Fibroblast of pulmonary artery (primary cell): ENCODE measurements at regions not wholly inside any gene's neighbourhood (a gene's known extent, or its start where the extent isn't known, plus 50 kb on each side); places are given as distances from the start of the nearest gene placed in this dataset.

ENCODE experiments used
- DNase-seq: peaks from one replicate; pipeline ENCODE4 v3.0.0-alpha.2; 2010; ENCODE audit warnings: low read depth
- H3K4me3 ChIP-seq: replicated peaks from 2 replicates; pipeline ENCODE4 v1.5.1; 2011; ENCODE audit warnings: low read depth, mild to moderate bottlenecking, control low read depth, low read length, moderate library complexity
- TF ChIP-seq, protein P1 (sequence below): IDR thresholded peaks from 2 replicates; pipeline ENCODE4 v1.5.1; 2011; ENCODE audit warnings: mild to moderate bottlenecking, control low read depth, low read length, inconsistent platforms; ENCODE audit errors: missing control alignments

DNA sequence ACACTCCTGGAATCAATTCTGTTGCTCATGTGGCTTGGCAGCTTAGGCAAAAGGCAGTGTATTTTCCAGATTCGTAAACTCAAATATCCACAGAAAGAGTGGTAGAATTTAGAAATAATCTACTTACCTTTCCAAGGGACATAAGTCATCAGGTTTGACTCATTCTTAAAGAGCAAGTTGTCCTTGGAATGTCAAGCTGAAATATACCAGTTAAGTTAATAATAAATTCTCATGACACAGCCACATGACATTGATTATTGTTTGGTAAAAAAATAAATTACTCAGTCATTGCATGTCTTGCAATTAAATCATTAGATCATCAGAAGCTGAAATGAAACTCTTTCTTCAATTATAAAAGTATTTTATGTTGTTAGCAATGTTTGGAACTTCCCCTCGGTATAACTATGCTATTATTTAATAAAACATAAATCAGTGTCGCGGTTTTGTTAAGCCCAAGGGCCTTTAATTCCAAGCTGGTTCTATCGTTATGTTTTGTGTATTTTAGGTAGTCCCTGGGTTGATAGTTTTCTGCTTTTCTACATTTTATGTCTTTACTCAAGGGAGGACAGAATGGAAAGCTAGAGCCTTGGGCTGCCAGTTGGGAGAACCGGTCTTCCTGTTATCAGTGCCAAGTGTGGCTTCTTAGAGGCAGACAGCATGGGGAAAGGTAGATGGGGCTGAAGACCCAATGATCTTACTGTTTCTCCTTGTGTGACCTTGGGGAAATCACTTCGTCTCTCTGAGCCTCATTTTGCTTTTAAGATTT lies 79.3 kb upstream of the PRLR start:
- H3K4me3 ChIP-seq, result no peak overlapping the region
- TF ChIP-seq, protein P1, sequence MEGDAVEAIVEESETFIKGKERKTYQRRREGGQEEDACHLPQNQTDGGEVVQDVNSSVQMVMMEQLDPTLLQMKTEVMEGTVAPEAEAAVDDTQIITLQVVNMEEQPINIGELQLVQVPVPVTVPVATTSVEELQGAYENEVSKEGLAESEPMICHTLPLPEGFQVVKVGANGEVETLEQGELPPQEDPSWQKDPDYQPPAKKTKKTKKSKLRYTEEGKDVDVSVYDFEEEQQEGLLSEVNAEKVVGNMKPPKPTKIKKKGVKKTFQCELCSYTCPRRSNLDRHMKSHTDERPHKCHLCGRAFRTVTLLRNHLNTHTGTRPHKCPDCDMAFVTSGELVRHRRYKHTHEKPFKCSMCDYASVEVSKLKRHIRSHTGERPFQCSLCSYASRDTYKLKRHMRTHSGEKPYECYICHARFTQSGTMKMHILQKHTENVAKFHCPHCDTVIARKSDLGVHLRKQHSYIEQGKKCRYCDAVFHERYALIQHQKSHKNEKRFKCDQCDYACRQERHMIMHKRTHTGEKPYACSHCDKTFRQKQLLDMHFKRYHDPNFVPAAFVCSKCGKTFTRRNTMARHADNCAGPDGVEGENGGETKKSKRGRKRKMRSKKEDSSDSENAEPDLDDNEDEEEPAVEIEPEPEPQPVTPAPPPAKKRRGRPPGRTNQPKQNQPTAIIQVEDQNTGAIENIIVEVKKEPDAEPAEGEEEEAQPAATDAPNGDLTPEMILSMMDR, result no peak
- no peak for DNase-seq

DNA sequence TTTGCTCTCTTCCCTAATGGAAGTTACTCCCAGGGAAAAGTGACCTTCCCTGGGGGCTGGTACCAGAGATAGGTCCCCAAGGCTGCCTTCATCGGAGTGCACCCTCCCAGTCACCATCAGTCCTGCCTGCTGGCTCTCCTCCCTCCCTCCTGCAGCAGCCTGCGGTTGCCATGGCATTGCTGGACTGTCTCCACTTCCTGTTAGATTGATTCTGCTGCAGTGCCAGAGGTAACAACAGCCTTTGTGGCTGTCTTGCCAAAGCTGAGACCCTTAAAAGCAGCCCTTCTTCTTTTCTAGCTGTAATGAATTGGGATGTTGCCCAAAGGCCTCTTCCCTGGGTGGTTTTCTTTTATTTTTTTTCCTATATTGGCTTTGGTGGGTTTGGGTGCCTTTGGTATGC lies 78.1 kb upstream of the PRLR start:
- TF ChIP-seq, protein P1, result no peak
- no peak for DNase-seq

DNA sequence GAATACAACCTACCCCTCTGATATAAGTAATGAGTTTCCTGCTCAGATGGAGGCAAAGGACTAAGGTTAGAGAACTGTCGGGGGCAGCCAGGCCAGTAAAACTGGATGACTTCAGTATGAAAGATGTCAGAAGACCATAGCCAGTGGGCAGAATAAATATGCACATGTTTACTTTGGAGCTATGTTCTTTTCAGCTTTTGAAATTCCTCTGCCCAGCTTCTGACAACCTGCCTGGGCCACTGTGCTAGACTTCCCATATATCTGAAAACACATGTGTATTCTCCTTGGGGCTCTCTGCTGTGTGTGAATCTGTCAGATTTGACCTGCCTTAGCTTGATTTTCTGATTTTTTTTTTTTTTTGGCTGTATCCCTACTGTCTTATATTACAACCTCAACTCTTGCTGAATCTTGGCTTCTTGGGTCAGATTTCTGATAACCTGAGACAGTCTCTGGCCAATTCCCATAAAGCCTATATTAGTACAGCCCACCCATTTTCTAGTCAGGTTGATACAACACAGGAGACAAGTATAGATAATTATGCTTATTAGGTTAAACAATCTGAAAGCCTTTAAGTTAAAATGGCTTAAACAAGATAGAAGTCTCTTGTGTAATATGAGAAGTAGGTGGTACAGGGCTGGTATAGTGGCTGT lies 76.6 kb upstream of the PRLR start:
- no peak for DNase-seq
- H3K4me3 ChIP-seq, result no peak overlapping the region
- TF ChIP-seq, protein P1, result no peak

More for the DNA sequence above, 78.1 kb upstream of the PRLR start:
- H3K4me3 ChIP-seq, result no peak overlapping the region

DNA sequence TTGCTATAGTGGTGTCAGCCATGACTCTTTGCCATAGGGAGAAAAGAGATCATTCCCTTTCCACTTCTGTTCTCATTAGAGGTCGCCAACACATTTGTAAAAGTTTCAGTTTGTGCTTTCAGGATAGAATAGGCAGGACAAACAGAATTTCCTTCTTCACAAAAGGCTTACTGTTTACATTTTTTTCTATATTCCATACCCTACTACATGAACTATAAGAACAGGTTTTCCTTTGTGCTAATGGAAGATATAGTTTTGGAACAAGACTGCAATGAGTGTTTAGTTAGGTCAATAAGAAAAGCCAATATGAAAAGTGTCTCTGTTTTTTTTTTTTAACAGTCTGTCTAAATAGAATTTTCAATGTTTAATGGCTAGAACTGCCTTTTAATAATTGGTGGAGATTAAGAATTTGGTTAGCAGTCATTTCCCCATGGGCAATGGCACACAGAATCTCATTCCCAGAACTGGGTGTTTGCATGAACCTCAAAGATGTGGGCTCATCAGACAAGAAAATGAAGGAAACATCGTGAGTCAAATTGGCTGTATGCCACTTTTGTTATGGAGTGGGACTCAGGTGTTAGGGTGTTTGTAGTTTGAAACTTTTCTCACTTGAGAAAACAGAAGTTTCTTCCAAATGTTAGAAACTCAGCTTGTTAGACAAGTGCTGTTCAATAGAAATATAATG lies 75.2 kb upstream of the PRLR start:
- no peak for DNase-seq
- H3K4me3 ChIP-seq, result no peak overlapping the region
- TF ChIP-seq, protein P1, result no peak

DNA sequence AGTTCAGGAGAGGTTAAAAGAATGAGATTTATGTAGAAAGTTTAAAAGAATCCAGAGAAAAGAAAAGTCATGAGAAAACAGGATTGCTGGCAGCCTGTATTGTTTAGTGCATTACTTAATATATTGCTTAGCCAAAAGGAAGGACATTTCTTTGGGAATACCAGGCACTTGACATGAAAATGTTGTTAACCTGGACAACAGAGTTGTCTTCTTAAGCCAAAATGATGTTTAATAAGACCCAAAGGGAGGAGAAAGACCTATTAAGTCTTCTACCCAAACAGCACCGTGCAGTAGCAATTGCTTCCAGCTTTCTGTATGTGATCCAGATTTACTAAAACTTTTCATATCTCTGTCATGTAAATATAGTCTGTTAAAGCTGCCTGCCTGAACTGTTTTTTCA lies 74.0 kb upstream of the PRLR start:
- H3K4me3 ChIP-seq, result no peak overlapping the region
- TF ChIP-seq, protein P1, result no peak
- no peak for DNase-seq

DNA sequence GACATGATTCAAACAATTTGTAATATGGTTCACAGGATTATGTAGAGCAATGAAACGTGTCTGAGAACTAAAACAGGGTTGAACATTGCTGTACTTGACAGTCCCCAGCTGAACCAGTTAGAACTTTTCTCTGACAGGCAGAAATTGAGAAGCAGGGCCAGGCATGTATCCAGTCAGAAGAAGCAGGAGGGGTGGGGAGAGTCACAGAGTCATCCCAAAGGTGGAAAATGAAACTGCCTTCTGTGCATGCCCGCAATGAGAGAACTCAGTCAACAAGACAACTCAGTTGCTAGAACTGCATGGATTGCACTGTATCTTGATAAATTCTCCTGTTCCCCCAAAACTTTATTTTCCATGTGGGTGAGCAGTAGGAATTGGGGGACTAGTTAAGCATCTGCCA lies 72.9 kb upstream of the PRLR start:
- DNase-seq, result no peak
- TF ChIP-seq, protein P1, result no peak
- H3K4me3 ChIP-seq, result no peak overlapping the region
